ENCODE measurements at regions not wholly inside any gene's neighbourhood (a gene's known extent, or its start where the extent isn't known, plus 50 kb on each side); places are given as distances from the start of the nearest gene placed in this dataset.
"Not testable (repeated sequence)": the region's sequence is repeated elsewhere in the genome, so short reads cannot be mapped to it uniquely, and the experiment has no call there.

GRCh38 chr5:56421246-56422075, 188.3 kb upstream of the ANKRD55 start:
- no peak for DNase-seq (ENCODE audit: low spot score)

- no peak for DNase-seq (ENCODE audit: low spot score)
Measured at GRCh38 chr5:56420323-56420722, 187.2 kb upstream of the ANKRD55 start.

GRCh38 chr5:56419667-56420066, 186.5 kb upstream of the ANKRD55 start:
- no peak for DNase-seq (ENCODE audit: low spot score)

GRCh38 chr5:56415356-56415765, 182.2 kb upstream of the ANKRD55 start:
- no peak for DNase-seq (ENCODE audit: low spot score)

- no peak for DNase-seq (ENCODE audit: low spot score)
Measured at GRCh38 chr5:56414066-56414465, 180.9 kb upstream of the ANKRD55 start.

- DNase-seq (ENCODE audit: low spot score): no peak
Measured at GRCh38 chr5:56413546-56413945, 180.4 kb upstream of the ANKRD55 start.

- no peak for DNase-seq (ENCODE audit: low spot score)
Measured at GRCh38 chr5:56412601-56413379, 179.7 kb upstream of the ANKRD55 start.

GRCh38 chr5:56410696-56411095, 177.6 kb upstream of the ANKRD55 start:
- no peak for DNase-seq (ENCODE audit: low spot score)

- DNase-seq (ENCODE audit: low spot score): no peak
Measured at GRCh38 chr5:56409331-56410190, 176.4 kb upstream of the ANKRD55 start.

- DNase-seq (ENCODE audit: low spot score): no peak
Measured at GRCh38 chr5:56406838-56407237, 173.7 kb upstream of the ANKRD55 start.

- DNase-seq (ENCODE audit: low spot score): no peak
Measured at GRCh38 chr5:56406221-56406620, 173.1 kb upstream of the ANKRD55 start.

- no peak for DNase-seq (ENCODE audit: low spot score)
Measured at GRCh38 chr5:56405116-56405908, 172.2 kb upstream of the ANKRD55 start.

- no peak for DNase-seq (ENCODE audit: low spot score)
Measured at GRCh38 chr5:56402266-56403220, 169.4 kb upstream of the ANKRD55 start.

GRCh38 chr5:56397796-56398195, 164.7 kb upstream of the ANKRD55 start:
- DNase-seq (ENCODE audit: low spot score): not testable (repeated sequence)

GRCh38 chr5:56396634-56397033, 163.5 kb upstream of the ANKRD55 start:
- no peak for DNase-seq (ENCODE audit: low spot score)

- DNase-seq (ENCODE audit: low spot score): no peak
Measured at GRCh38 chr5:56389261-56389660, 156.1 kb upstream of the ANKRD55 start.

GRCh38 chr5:56388229-56388985, 155.3 kb upstream of the ANKRD55 start:
- no peak for DNase-seq (ENCODE audit: low spot score)

- DNase-seq (ENCODE audit: low spot score): no peak
Measured at GRCh38 chr5:56386046-56386445, 152.9 kb upstream of the ANKRD55 start.

GRCh38 chr5:56384186-56384585, 151.1 kb upstream of the ANKRD55 start:
- DNase-seq (ENCODE audit: low spot score): no peak

- no peak for DNase-seq (ENCODE audit: low spot score)
Measured at GRCh38 chr5:56383761-56384160, 150.6 kb upstream of the ANKRD55 start.

Data from kidney capillary endothelial cell (primary cell).